ENCODE measurements at regions not wholly inside any gene's neighbourhood (a gene's known extent, or its start where the extent isn't known, plus 50 kb on each side); places are given as distances from the start of the nearest gene placed in this dataset.

- DNase-seq (ENCODE audit: low read depth in 1 of 2, low spot score in 1 of 2) = no peak
- TF ChIP-seq, protein P1, sequence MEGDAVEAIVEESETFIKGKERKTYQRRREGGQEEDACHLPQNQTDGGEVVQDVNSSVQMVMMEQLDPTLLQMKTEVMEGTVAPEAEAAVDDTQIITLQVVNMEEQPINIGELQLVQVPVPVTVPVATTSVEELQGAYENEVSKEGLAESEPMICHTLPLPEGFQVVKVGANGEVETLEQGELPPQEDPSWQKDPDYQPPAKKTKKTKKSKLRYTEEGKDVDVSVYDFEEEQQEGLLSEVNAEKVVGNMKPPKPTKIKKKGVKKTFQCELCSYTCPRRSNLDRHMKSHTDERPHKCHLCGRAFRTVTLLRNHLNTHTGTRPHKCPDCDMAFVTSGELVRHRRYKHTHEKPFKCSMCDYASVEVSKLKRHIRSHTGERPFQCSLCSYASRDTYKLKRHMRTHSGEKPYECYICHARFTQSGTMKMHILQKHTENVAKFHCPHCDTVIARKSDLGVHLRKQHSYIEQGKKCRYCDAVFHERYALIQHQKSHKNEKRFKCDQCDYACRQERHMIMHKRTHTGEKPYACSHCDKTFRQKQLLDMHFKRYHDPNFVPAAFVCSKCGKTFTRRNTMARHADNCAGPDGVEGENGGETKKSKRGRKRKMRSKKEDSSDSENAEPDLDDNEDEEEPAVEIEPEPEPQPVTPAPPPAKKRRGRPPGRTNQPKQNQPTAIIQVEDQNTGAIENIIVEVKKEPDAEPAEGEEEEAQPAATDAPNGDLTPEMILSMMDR (IDR thresholded peaks at IDR 0.05; ENCODE audit: low read depth, low read length) = no peak
- peaks cover 10% of the 10 kb centered on the region for H3K4me1 ChIP-seq (ENCODE audit: low read depth)
Observed at GRCh38 chr9:4933861-4934260, 51.2 kb upstream of the JAK2 start.

GRCh38 chr9:4935001-4935672 is 49.9 kb upstream of the JAK2 start:
- Histone ChIP-seq H3K9me3 (ENCODE audit: low read depth) (no peaks in the 10 kb centered on the region), H3K36me3 (no peaks in the 10 kb centered on the region), H3K4me1 (ENCODE audit: low read depth) (peaks cover 10% of the 10 kb centered on the region), H3K27ac (no peak overlapping the region), H3K27me3 (no peaks in the 10 kb centered on the region), H3K4me3 (no peak overlapping the region)
- no peak for DNase-seq (ENCODE audit: low read depth in 1 of 2, low spot score in 1 of 2)
- TF ChIP-seq, protein P1 (IDR thresholded peaks at IDR 0.05; ENCODE audit: low read depth, low read length) = no peak

More at GRCh38 chr9:4933861-4934260, 51.2 kb upstream of the JAK2 start:
- no peaks in the 10 kb centered on the region for H3K36me3 ChIP-seq
- no peaks in the 10 kb centered on the region for H3K27me3 ChIP-seq
- no peak overlapping the region for H3K27ac ChIP-seq
- no peak overlapping the region for H3K4me3 ChIP-seq
- no peaks in the 10 kb centered on the region for H3K9me3 ChIP-seq (ENCODE audit: low read depth)
